ENCODE measurements at regions not wholly inside any gene's neighbourhood (a gene's known extent, or its start where the extent isn't known, plus 50 kb on each side); places are given as distances from the start of the nearest gene placed in this dataset.

- no peak overlapping the region for H3K4me3 ChIP-seq (ENCODE audit: low read depth, low read length)
- TF ChIP-seq CTCF (IDR thresholded peaks at IDR 0.05; ENCODE audit: control insufficient read depth, extremely low read depth, insufficient read depth): no peak
- DNase-seq (ENCODE audit: low read depth): no peak
Observed at GRCh38 chr18:55149994-55150393, 190.7 kb upstream of the CCDC68 start.

DNA sequence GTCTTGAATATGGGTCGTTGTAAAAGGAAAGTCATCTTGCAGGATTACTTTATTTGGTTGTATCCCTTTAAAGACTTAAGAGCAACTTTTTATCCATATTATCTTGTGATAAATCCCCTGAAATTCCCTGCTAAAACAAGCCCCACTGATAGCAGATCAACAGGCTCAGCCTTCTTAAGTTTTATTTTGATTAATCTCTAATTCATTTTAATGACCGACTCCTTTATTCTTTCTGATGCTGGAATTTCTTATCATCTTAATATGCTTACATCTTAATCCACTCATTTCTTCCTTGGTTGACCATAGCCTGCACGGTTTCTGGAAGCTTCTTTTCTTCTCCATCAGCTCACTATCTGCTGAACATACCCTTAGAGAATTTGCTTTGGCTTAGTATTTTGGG is 188.5 kb upstream of the CCDC68 start:
- TF ChIP-seq CTCF (IDR thresholded peaks at IDR 0.05; ENCODE audit: control insufficient read depth, extremely low read depth, insufficient read depth): no peak
- H3K4me3 ChIP-seq (ENCODE audit: low read depth, low read length): no peak overlapping the region
- no peak for DNase-seq (ENCODE audit: low read depth)

- H3K4me3 ChIP-seq (ENCODE audit: low read depth, low read length): no peak overlapping the region
- no peak for TF ChIP-seq CTCF (IDR thresholded peaks at IDR 0.05; ENCODE audit: control insufficient read depth, extremely low read depth, insufficient read depth)
- DNase-seq (ENCODE audit: low read depth): no peak
Observed at GRCh38 chr18:55144193-55144930, 185.1 kb upstream of the CCDC68 start.

DNA sequence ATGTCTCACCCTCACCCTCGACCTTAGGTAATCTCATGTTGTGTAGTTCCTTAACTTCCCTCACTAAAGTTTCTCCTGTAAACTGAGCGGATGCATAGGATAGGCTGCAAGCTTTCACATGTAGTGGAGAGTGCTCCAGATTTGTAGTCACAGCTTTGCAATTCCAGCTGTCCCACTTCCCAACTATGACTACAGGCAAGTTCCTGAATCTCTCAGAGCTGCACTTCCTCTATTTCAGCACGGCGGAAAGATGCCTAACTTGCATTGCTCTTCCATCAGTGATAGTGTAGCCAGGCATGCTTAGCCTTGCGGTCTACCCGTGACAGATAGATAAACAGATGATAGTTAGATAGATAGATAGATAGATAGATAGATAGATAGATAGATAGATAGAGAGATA is 183.1 kb upstream of the CCDC68 start:
- no peak for DNase-seq (ENCODE audit: low read depth)
- no peak for TF ChIP-seq CTCF (IDR thresholded peaks at IDR 0.05; ENCODE audit: control insufficient read depth, extremely low read depth, insufficient read depth)

DNA sequence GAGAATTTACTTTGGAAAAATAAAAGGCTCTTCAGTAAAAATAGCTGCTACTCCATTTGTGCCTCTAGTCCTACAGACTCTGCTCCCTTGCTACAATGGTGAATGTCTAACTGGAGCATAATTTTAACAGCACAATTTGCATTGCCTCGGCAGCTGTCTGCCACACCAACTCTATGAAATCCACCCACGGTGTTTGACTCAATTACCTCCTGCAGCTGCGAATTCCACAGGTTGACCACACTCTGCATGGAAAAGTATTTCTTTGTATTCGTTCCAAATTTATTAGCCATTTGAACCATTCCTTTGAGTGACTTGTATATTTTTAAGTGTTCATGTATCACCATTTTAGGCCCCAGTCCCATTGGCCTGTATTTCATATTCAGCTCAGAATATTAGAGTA is 182.1 kb upstream of the CCDC68 start:
- H3K4me3 ChIP-seq (ENCODE audit: low read depth, low read length): no peak overlapping the region
- TF ChIP-seq CTCF (IDR thresholded peaks at IDR 0.05; ENCODE audit: control insufficient read depth, extremely low read depth, insufficient read depth): no peak
- no peak for DNase-seq (ENCODE audit: low read depth)

More for the DNA sequence above, 183.1 kb upstream of the CCDC68 start:
- no peak overlapping the region for H3K4me3 ChIP-seq (ENCODE audit: low read depth, low read length)

GRCh38 chr18:55139836-55140235 is 180.6 kb upstream of the CCDC68 start:
- H3K4me3 ChIP-seq (ENCODE audit: low read depth, low read length): no peak overlapping the region
- TF ChIP-seq CTCF (IDR thresholded peaks at IDR 0.05; ENCODE audit: control insufficient read depth, extremely low read depth, insufficient read depth): no peak

GRCh38 chr18:55139307-55139706 is 180.0 kb upstream of the CCDC68 start:
- no peak for TF ChIP-seq CTCF (IDR thresholded peaks at IDR 0.05; ENCODE audit: control insufficient read depth, extremely low read depth, insufficient read depth)
- no peak overlapping the region for H3K4me3 ChIP-seq (ENCODE audit: low read depth, low read length)
- no peak for DNase-seq (ENCODE audit: low read depth)

More at GRCh38 chr18:55139836-55140235, 180.6 kb upstream of the CCDC68 start:
- no peak for DNase-seq (ENCODE audit: low read depth)
